Activated B cell treated with CpG ODN at 0.5 μM for 24 hours (primary cell): ENCODE measurements at regions not wholly inside any gene's neighbourhood (a gene's known extent, or its start where the extent isn't known, plus 50 kb on each side); places are given as distances from the start of the nearest gene placed in this dataset.

Source experiments
- ATAC-seq: fragments of 200-7000 bp; cut with Tn5 transposase; one replicate; pipeline ENCODE4 v1.10.0; 2021; ENCODE audit warnings: low read depth, mild to moderate bottlenecking, moderate library complexity
- CTCF ChIA-PET: fragments of 350-600 bp; sonication (Branson Sonifier 250); formaldehyde crosslinking; loops from one replicate; lab custom pipeline; 2021; ENCODE audit warnings: antibody characterized with exemption; lab: Charles Lee
- POLR2A ChIA-PET: fragments of 350-600 bp; sonication (Branson Sonifier 250); formaldehyde crosslinking; loops from one replicate; lab custom pipeline; 2021; ENCODE audit warnings: antibody characterized with exemption; lab: Charles Lee
- DNase-seq: peaks from one replicate; pipeline ENCODE4 v3.0.0; 2022
- H3K27ac Mint-ChIP-seq: one replicate; pipeline ENCODE4 v1.8.0; 2020; ENCODE audit warnings: mixed read lengths
- H3K27me3 Mint-ChIP-seq: one replicate; pipeline ENCODE4 v1.8.0; 2021; ENCODE audit warnings: mixed read lengths
- H3K36me3 Mint-ChIP-seq: one replicate; pipeline ENCODE4 v1.8.0; 2021; ENCODE audit warnings: low read depth, mixed read lengths
- H3K4me1 Mint-ChIP-seq: one replicate; pipeline ENCODE4 v1.8.0; 2021; ENCODE audit warnings: mixed read lengths
- H3K4me3 Mint-ChIP-seq: one replicate; pipeline ENCODE4 v1.8.0; 2020; ENCODE audit warnings: mild to moderate bottlenecking, mixed read lengths
- H3K9me3 Mint-ChIP-seq: one replicate; pipeline ENCODE4 v1.8.0; 2020; ENCODE audit warnings: mixed read lengths
- CTCF ChIP-seq: fragments of 200-600 bp; IDR thresholded peaks from one replicate; pipeline ENCODE4 v1.8.0; 2022; ENCODE audit warnings: antibody characterized with exemption, mild to moderate bottlenecking
- intact Hi-C: fragments of 100-400 bp; cut with micrococcal nuclease; formaldehyde crosslinking; loops from one replicate; pipeline ENCODE4 v1.15.1; 2024

DNA sequence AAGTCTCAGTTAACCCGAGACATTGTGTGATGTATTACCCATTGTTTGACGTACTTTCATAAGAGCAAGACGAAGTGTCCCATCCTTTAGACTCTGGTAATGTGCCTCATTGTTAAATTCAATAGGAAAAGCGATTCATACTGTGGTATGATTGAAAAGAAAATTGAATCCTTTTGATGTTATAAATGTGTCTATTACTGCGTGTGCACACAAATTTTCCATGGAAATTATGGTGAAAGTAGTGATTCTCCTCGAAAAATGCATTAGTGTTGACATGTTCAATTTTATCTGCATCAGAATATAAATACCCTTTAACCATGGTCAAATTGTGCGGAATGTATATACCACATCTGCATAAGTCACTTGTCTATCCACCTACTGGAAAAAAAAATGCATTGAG is 386.8 kb downstream of the INSC start:
- Mint-ChIP-seq H3K4me3 (no peak overlapping the region), H3K27me3 (no peaks in the 10 kb centered on the region), H3K27ac (no peak overlapping the region), H3K4me1 (no peaks in the 10 kb centered on the region), H3K36me3 (no peaks in the 10 kb centered on the region), H3K9me3 (peaks cover 3% of the 10 kb centered on the region)
- no peak for DNase-seq
- ATAC-seq, result no peak
- POLR2A ChIA-PET, result no interaction called here
- intact Hi-C loops, result no loop called here
- CTCF ChIA-PET, result no interaction called here
- TF ChIP-seq CTCF, result no peak

DNA sequence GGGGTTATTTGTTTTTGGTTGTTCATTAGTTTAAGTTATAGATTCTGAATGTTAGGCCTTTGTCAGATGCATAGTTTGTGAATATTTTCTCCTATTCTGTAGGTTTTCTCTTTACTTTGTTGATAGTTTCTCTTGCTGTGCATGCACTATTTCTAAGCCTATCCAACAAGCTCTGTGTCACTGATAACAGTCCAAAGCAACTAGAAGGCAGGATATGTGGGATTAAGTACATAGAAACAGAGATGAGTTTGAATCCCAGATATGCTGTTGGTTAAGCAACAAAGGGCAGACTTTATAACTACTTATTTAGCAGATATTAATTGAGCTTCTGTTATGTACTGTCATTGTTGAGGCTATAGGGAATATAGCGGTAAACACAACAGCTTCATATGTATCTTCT is 390.4 kb downstream of the INSC start:
- Mint-ChIP-seq H3K9me3 (peaks cover 3% of the 10 kb centered on the region), H3K27me3 (no peaks in the 10 kb centered on the region), H3K27ac (no peak overlapping the region), H3K36me3 (no peaks in the 10 kb centered on the region), H3K4me1 (no peaks in the 10 kb centered on the region), H3K4me3 (no peak overlapping the region)
- DNase-seq (no peak), ATAC-seq (no peak)
- intact Hi-C loops, result no loop called here
- ChIA-PET POLR2A (no interaction called here), CTCF (no interaction called here)
- TF ChIP-seq CTCF, result no peak

DNA sequence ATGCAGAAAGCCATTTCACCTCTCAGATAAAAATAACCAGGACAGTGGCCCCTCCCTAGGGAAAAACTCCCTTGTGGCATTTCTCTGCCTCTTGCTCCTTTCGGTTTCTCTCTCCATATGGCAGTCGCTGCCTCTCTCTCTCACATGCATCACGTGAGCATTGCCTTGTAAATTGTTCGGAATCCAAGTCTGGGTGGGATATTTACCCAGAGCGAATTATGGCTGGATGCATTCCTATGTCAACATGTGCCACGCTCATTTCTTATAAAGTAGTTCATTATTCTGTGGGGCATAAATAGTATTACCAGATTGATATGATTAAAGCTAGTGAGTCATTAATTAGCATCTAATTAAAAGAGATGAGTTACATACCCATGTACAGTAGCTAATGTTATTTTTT is 392.9 kb downstream of the INSC start:
- intact Hi-C loops, result no loop called here
- TF ChIP-seq CTCF, result no peak
- no peak for ATAC-seq
- POLR2A ChIA-PET, result no interaction called here
- no peaks in the 10 kb centered on the region for H3K4me1 Mint-ChIP-seq
- H3K9me3 Mint-ChIP-seq, result peaks cover 6% of the 10 kb centered on the region
- CTCF ChIA-PET, result no interaction called here
- no peaks in the 10 kb centered on the region for H3K36me3 Mint-ChIP-seq
- no peak overlapping the region for H3K27ac Mint-ChIP-seq
- H3K4me3 Mint-ChIP-seq, result no peak overlapping the region
- no peak for DNase-seq
- H3K27me3 Mint-ChIP-seq, result no peaks in the 10 kb centered on the region

DNA sequence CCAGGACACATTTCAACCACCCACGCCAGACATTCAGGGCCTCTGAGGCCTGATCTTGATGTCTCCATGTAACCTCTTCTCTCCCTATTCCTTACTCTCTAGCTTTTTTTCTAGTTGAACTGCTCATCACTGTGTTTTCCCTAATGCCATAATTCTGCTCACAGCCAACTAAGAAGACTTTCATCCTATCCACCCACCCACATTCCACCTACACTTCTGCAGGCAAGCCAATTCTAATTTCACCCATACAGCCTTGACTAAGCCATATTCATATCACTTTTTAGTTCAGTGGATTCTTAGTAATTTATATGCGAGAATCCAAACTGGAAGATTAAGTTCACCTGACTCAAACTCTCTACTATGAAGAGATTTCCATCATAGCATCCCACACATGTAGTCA is 394.4 kb downstream of the INSC start:
- no peak overlapping the region for H3K27ac Mint-ChIP-seq
- DNase-seq (no peak), ATAC-seq (no peak)
- H3K9me3 Mint-ChIP-seq, result peaks cover 3% of the 10 kb centered on the region
- TF ChIP-seq CTCF, result no peak
- no peaks in the 10 kb centered on the region for H3K27me3 Mint-ChIP-seq
- CTCF ChIA-PET, result no interaction called here
- POLR2A ChIA-PET, result no interaction called here
- H3K4me1 Mint-ChIP-seq, result no peaks in the 10 kb centered on the region
- no peaks in the 10 kb centered on the region for H3K36me3 Mint-ChIP-seq
- intact Hi-C loops, result no loop called here
- no peak overlapping the region for H3K4me3 Mint-ChIP-seq

DNA sequence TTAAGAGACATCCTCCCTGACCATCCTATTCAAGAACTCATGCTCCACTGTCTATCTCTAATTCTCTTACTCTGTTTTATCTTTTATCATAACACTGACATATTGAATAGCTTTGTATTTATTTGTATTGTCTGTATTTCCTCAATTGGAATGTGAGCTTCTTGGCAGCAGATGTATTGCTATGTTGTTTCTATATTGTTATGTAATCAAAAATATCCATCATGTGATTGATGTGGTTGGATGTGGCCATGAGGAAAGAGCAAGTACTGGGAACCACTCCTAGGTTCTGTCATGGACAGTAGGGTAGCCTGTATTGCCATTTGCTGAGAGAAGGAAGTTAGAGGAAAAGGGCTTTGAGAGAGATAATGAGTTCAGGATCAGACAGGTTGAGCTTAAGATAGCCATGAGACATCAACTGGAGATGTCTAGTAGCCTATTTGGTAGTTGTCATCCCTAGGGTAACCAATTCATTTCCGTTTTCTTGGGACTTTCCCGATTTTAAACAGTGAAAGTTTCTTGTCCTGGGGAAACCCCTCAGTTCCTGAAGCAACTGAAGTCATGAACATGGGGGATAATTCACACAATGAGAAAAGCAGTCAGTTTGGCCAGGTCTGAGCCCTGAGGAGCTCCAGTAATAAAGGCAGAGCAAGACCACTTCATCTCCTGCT is 404.5 kb downstream of the INSC start:
- H3K4me1 Mint-ChIP-seq, result no peaks in the 10 kb centered on the region
- ATAC-seq, result no peak
- intact Hi-C loops, result no loop called here
- peaks cover 12% of the 10 kb centered on the region for H3K9me3 Mint-ChIP-seq
- H3K4me3 Mint-ChIP-seq, result no peak overlapping the region
- H3K36me3 Mint-ChIP-seq, result no peaks in the 10 kb centered on the region
- ChIA-PET POLR2A (no interaction called here), CTCF (no interaction called here)
- no peak for DNase-seq
- H3K27ac Mint-ChIP-seq, result no peak overlapping the region
- no peak for TF ChIP-seq CTCF
- H3K27me3 Mint-ChIP-seq, result no peaks in the 10 kb centered on the region
